Mesenchymal stem cell (in vitro differentiated cells and primary cell): ENCODE measurements at regions not wholly inside any gene's neighbourhood (a gene's known extent, or its start where the extent isn't known, plus 50 kb on each side); places are given as distances from the start of the nearest gene placed in this dataset.

Experiments
- DNase-seq: peaks from one replicate; pipeline ENCODE4 v3.0.0-alpha.2; 2013
- H2AFZ ChIP-seq: one replicate; pipeline ENCODE4 v1.6.1; 2013; ENCODE audit warnings: low read depth, mild to moderate bottlenecking, control low read depth, inconsistent platforms, low read length, moderate library complexity
- H2AK5ac ChIP-seq: 2 replicates; pipeline ENCODE4 v1.6.1; 2013; ENCODE audit warnings: low read length, moderate library complexity, mild to moderate bottlenecking, inconsistent platforms; ENCODE audit not compliant: severe bottlenecking
- H2BK120ac ChIP-seq: one replicate; pipeline ENCODE4 v1.6.1; 2013; ENCODE audit warnings: low read depth, mild to moderate bottlenecking, inconsistent platforms, low read length, moderate library complexity
- H2BK12ac ChIP-seq, 2 experiments: one replicate each; pipeline ENCODE4 v1.6.1; 2013; ENCODE audit warnings: inconsistent platforms in 2 of 2, low read length in 2 of 2, mild to moderate bottlenecking in 2 of 2, moderate library complexity in 2 of 2, control low read depth in 1 of 2
- H2BK15ac ChIP-seq: one replicate; pipeline ENCODE4 v1.6.1; 2013; ENCODE audit warnings: mild to moderate bottlenecking, low read depth, inconsistent platforms; ENCODE audit not compliant: poor library complexity, severe bottlenecking
- H2BK5ac ChIP-seq: 2 replicates; pipeline ENCODE4 v1.6.1; 2013; ENCODE audit warnings: low read depth, mild to moderate bottlenecking, low read length, control low read depth, inconsistent platforms; ENCODE audit not compliant: poor library complexity, severe bottlenecking
- H3K14ac ChIP-seq, 2 experiments: one replicate each; pipeline ENCODE4 v1.6.1; 2013; ENCODE audit warnings: inconsistent platforms in 2 of 2, low read length in 2 of 2, control low read depth in 1 of 2, mild to moderate bottlenecking in 1 of 2, moderate library complexity in 1 of 2
- H3K18ac ChIP-seq, 2 experiments: one replicate each; pipeline ENCODE4 v1.6.1; 2013; ENCODE audit warnings: inconsistent platforms in 2 of 2, low read length in 2 of 2, control low read depth in 1 of 2, low read depth in 1 of 2, mild to moderate bottlenecking in 1 of 2
- H3K23ac ChIP-seq, 2 experiments: one replicate each; pipeline ENCODE4 v1.6.1; 2013; ENCODE audit warnings: inconsistent platforms in 2 of 2, low read length in 2 of 2, mild to moderate bottlenecking in 2 of 2, moderate library complexity in 2 of 2, control low read depth in 1 of 2
- H3K27ac ChIP-seq: 2 replicates; pipeline ENCODE4 v1.5.1; 2013; ENCODE audit warnings: mild to moderate bottlenecking, moderate library complexity, low read length, control low read depth, inconsistent platforms; ENCODE audit not compliant: poor library complexity, severe bottlenecking
- H3K27me3 ChIP-seq, 2 experiments: 2 replicates each; pipeline versions ENCODE4 v1.6.1 to v1.7.0; 2013; ENCODE audit warnings: low read length in 2 of 2, mild to moderate bottlenecking in 2 of 2, moderate library complexity in 2 of 2, control low read depth in 1 of 2, inconsistent platforms in 1 of 2; ENCODE audit not compliant: control insufficient read depth in 1 of 2, insufficient read depth in 1 of 2
- H3K36me3 ChIP-seq, 2 experiments: 2 replicates each; pipeline versions ENCODE4 v1.6.1 to v1.7.0; 2013; ENCODE audit warnings: low read length in 2 of 2, control low read depth in 1 of 2, inconsistent platforms in 1 of 2, low read depth in 1 of 2, mild to moderate bottlenecking in 1 of 2; ENCODE audit not compliant: insufficient read depth in 2 of 2, control insufficient read depth in 1 of 2
- H3K4ac ChIP-seq, 2 experiments: one replicate each; pipeline ENCODE4 v1.6.1; 2013; ENCODE audit warnings: inconsistent platforms in 2 of 2, low read length in 2 of 2, mild to moderate bottlenecking in 2 of 2, moderate library complexity in 2 of 2, control low read depth in 1 of 2, low read depth in 1 of 2
- H3K4me1 ChIP-seq: 2 replicates; pipeline ENCODE4 v1.6.1; 2013; ENCODE audit warnings: low read depth, low read length, control low read depth; ENCODE audit not compliant: control insufficient read depth, insufficient read depth
- H3K4me2 ChIP-seq: 2 replicates; pipeline ENCODE4 v1.6.1; 2013; ENCODE audit warnings: low read length, mild to moderate bottlenecking, inconsistent platforms; ENCODE audit not compliant: poor library complexity, severe bottlenecking
- H3K4me3 ChIP-seq, 2 experiments: 2 replicates each; pipeline versions ENCODE4 v1.5.1 to v1.7.0; 2013; ENCODE audit warnings: low read length in 2 of 2, mild to moderate bottlenecking in 2 of 2, control low read depth in 1 of 2, low read depth in 1 of 2; ENCODE audit not compliant: insufficient read depth in 1 of 2
- H3K79me1 ChIP-seq: replicated peaks from 2 replicates; pipeline ENCODE4 v1.6.1; 2013; ENCODE audit warnings: mild to moderate bottlenecking, control low read depth, low read length, inconsistent platforms; ENCODE audit not compliant: poor library complexity, severe bottlenecking
- H3K9ac ChIP-seq: 2 replicates; pipeline ENCODE4 v1.7.0; 2013; ENCODE audit warnings: mild to moderate bottlenecking, low read length, moderate library complexity
- H3K9me3 ChIP-seq: 2 replicates; pipeline ENCODE4 v1.7.0; 2013; ENCODE audit warnings: mild to moderate bottlenecking, low read length; ENCODE audit not compliant: control insufficient read depth
- H4K8ac ChIP-seq: one replicate; pipeline ENCODE4 v1.6.1; 2013; ENCODE audit warnings: inconsistent platforms, mild to moderate bottlenecking, low read length, moderate library complexity
- H4K91ac ChIP-seq: one replicate; pipeline ENCODE4 v1.6.1; 2013; ENCODE audit warnings: mild to moderate bottlenecking, low read length, inconsistent platforms
- WGBS: methylation state at CpG from one replicate; pipeline ENCODE4 v1.1.7; 2013; ENCODE audit warnings: mixed read lengths; 5-methylcytosine and 5-hydroxymethylcytosine counted together

- no peak overlapping the region for H3K4me3 ChIP-seq
- H4K91ac ChIP-seq: no peak overlapping the region
- no peaks in the 10 kb centered on the region for H3K79me1 ChIP-seq
- no peaks in the 10 kb centered on the region for H3K36me3 ChIP-seq
- no peak overlapping the region for H3K23ac ChIP-seq
- H3K4me2 ChIP-seq: no peak overlapping the region
- H3K18ac ChIP-seq: no peak overlapping the region
- H2BK120ac ChIP-seq: no peak overlapping the region
- H3K9ac ChIP-seq: no peak overlapping the region
- H2AFZ ChIP-seq: no peak overlapping the region
- H3K9me3 ChIP-seq: no peaks in the 10 kb centered on the region
- no peak overlapping the region for H3K27ac ChIP-seq
- no peak for DNase-seq
- no peaks in the 10 kb centered on the region for H3K27me3 ChIP-seq
- no peaks in the 10 kb centered on the region for H3K4me1 ChIP-seq
- no peak overlapping the region for H4K8ac ChIP-seq
- H3K4ac ChIP-seq: no peak overlapping the region
- no peak overlapping the region for H3K14ac ChIP-seq
- H2BK12ac ChIP-seq: no peak overlapping the region
- no peak overlapping the region for H2AK5ac ChIP-seq
- no peak overlapping the region for H2BK5ac ChIP-seq
- H2BK15ac ChIP-seq: no peak overlapping the region
These were observed 140.3 kb upstream of the SPEF2 start for GRCh38 chr5:35477321-35477720.

GRCh38 chr5:35476797-35477196 is 140.9 kb upstream of the SPEF2 start:
- Histone ChIP-seq H4K8ac (no peak overlapping the region), H2BK12ac (no peak overlapping the region), H3K79me1 (no peaks in the 10 kb centered on the region), H4K91ac (no peak overlapping the region), H3K27me3 (no peaks in the 10 kb centered on the region), H3K18ac (no peak overlapping the region), H2AK5ac (no peak overlapping the region), H3K23ac (no peak overlapping the region), H3K27ac (no peak overlapping the region), H2BK120ac (no peak overlapping the region), H3K9me3 (no peaks in the 10 kb centered on the region), H2BK5ac (no peak overlapping the region), H3K36me3 (no peaks in the 10 kb centered on the region), H3K9ac (no peak overlapping the region), H2BK15ac (no peak overlapping the region), H3K4me2 (no peak overlapping the region), H3K14ac (no peak overlapping the region), H3K4me1 (no peaks in the 10 kb centered on the region), H3K4ac (no peak overlapping the region), H3K4me3 (no peak overlapping the region), H2AFZ (no peak overlapping the region)
- DNase-seq: no peak
- no CpG with 5 or more reads among the region's 1 CpG for WGBS

DNA sequence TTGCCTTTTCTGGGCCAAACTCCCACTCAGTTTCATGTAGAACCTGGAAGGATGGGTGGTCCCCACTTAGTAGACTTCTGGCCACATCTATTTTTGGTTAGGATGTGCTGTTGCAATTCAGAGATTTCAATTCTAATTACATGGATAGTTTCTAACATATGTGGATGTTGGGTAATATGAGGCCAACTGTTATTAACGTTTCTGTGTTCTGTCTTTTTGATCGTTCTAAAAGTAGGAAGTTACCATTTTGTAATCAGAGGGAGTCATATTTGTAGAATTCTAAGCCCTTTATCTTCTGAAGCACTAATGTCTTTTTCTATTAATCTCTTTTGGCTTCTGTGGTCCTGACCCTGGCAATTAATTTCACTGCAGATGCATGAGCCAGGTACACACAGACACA is 141.6 kb upstream of the SPEF2 start:
- Histone ChIP-seq H3K4me1 (no peaks in the 10 kb centered on the region), H3K18ac (no peak overlapping the region), H2BK5ac (no peak overlapping the region), H2BK12ac (no peak overlapping the region), H4K8ac (no peak overlapping the region), H3K9me3 (no peaks in the 10 kb centered on the region), H3K79me1 (no peaks in the 10 kb centered on the region), H2BK15ac (no peak overlapping the region), H3K36me3 (no peaks in the 10 kb centered on the region), H3K23ac (no peak overlapping the region), H3K27me3 (no peaks in the 10 kb centered on the region), H4K91ac (no peak overlapping the region), H3K14ac (no peak overlapping the region), H3K4me2 (no peak overlapping the region), H3K9ac (no peak overlapping the region), H3K4me3 (no peak overlapping the region), H3K4ac (no peak overlapping the region), H2AK5ac (no peak overlapping the region), H2BK120ac (no peak overlapping the region), H3K27ac (no peak overlapping the region), H2AFZ (no peak overlapping the region)
- no peak for DNase-seq
- 100% methylated on average over 1 of the region's 2 CpGs for WGBS

- H2AFZ ChIP-seq: no peak overlapping the region
- no peak overlapping the region for H2BK120ac ChIP-seq
- 67% methylated on average over 3 of the region's 3 CpGs for WGBS
- no peaks in the 10 kb centered on the region for H3K9me3 ChIP-seq
- H4K8ac ChIP-seq: no peak overlapping the region
- H3K9ac ChIP-seq: no peak overlapping the region
- DNase-seq: no peak
- no peak overlapping the region for H3K4me3 ChIP-seq
- no peak overlapping the region for H3K18ac ChIP-seq
- H2BK12ac ChIP-seq: no peak overlapping the region
- no peak overlapping the region for H2BK5ac ChIP-seq
- no peak overlapping the region for H2BK15ac ChIP-seq
- H3K14ac ChIP-seq: no peak overlapping the region
- no peak overlapping the region for H3K4me2 ChIP-seq
- no peaks in the 10 kb centered on the region for H3K4me1 ChIP-seq
- no peak overlapping the region for H3K27ac ChIP-seq
- H3K36me3 ChIP-seq: no peaks in the 10 kb centered on the region
- no peak overlapping the region for H3K23ac ChIP-seq
- no peak overlapping the region for H3K4ac ChIP-seq
- H3K27me3 ChIP-seq: no peaks in the 10 kb centered on the region
- H2AK5ac ChIP-seq: no peak overlapping the region
- H4K91ac ChIP-seq: no peak overlapping the region
- no peaks in the 10 kb centered on the region for H3K79me1 ChIP-seq
These were observed 144.1 kb upstream of the SPEF2 start for GRCh38 chr5:35473589-35473988.
